A673 (cell line): ENCODE measurements at regions not wholly inside any gene's neighbourhood (a gene's known extent, or its start where the extent isn't known, plus 50 kb on each side); places are given as distances from the start of the nearest gene placed in this dataset.

Experiments
- BruUV-seq: library from RNA; stranded (reverse); fragments of 400-500 nt; replicated peaks from 2 replicates; lab custom pipeline; 2021; lab: Mats Ljungman, UMichigan
- CTCF ChIA-PET: fragments of 300-600 bp; sonication (Branson Sonifier 250); formaldehyde crosslinking; loops from one replicate; lab custom pipeline; 2022; ENCODE audit warnings: antibody characterized with exemption; lab: Charles Lee
- POLR2A ChIA-PET: fragments of 300-600 bp; sonication (Branson Sonifier 250); formaldehyde crosslinking; loops from one replicate; lab custom pipeline; 2022; ENCODE audit warnings: antibody characterized with exemption; ENCODE audit not compliant: low non-redundant PET; lab: Charles Lee
- DNase-seq: peaks from one replicate; pipeline ENCODE4 v3.0.0-alpha.2; 2015; ENCODE audit warnings: low spot score
- H3K27ac ChIP-seq: fragments of 200-600 bp; sonication (generic); 2 replicates; pipeline ENCODE4 v1.5.1; 2016; ENCODE audit warnings: mixed run types, low read depth, mild to moderate bottlenecking, mixed read lengths, antibody characterized with exemption, low read length; ENCODE audit not compliant: poor library complexity, severe bottlenecking
- H3K27me3 ChIP-seq: fragments of 200-600 bp; sonication (generic); replicated peaks from 2 replicates; pipeline ENCODE4 v1.6.1; 2017; ENCODE audit warnings: mixed run types, low read depth, mild to moderate bottlenecking, mixed read lengths, antibody characterized with exemption, low read length; ENCODE audit not compliant: insufficient read depth, poor library complexity
- H3K36me3 ChIP-seq: fragments of 200-600 bp; sonication (generic); 2 replicates; pipeline ENCODE4 v1.6.1; 2016; ENCODE audit warnings: mixed run types, mild to moderate bottlenecking, mixed read lengths, antibody characterized with exemption, low read length; ENCODE audit not compliant: insufficient read depth, poor library complexity, severe bottlenecking
- H3K4me1 ChIP-seq: fragments of 200-600 bp; sonication (generic); 2 replicates; pipeline ENCODE4 v1.6.1; 2017; ENCODE audit warnings: mixed run types, mild to moderate bottlenecking, mixed read lengths, antibody characterized with exemption, low read length; ENCODE audit not compliant: insufficient read depth, poor library complexity, severe bottlenecking
- H3K4me3 ChIP-seq: fragments of 200-600 bp; sonication (generic); 2 replicates; pipeline ENCODE4 v1.5.1; 2016; ENCODE audit warnings: low read depth, mixed run types, mild to moderate bottlenecking, mixed read lengths, low read length; ENCODE audit not compliant: poor library complexity, severe bottlenecking
- H3K9me3 ChIP-seq: fragments of 200-600 bp; sonication (generic); 2 replicates; pipeline ENCODE4 v1.6.1; 2016; ENCODE audit warnings: mixed run types, low read depth, mild to moderate bottlenecking, mixed read lengths, antibody characterized with exemption, low read length; ENCODE audit not compliant: poor library complexity, severe bottlenecking
- CTCF ChIP-seq: fragments of 300-800, 200-600 bp; sonication (generic); conservative IDR thresholded peaks from 2 replicates; pipeline ENCODE4 v1.5.1; 2017; ENCODE audit warnings: low read depth, mild to moderate bottlenecking, antibody characterized with exemption, low read length, moderate library complexity, mixed read lengths
- EZH2 ChIP-seq: fragments of 200-600 bp; sonication (generic); IDR thresholded peaks from 2 replicates; pipeline ENCODE4 v1.6.1; 2017; ENCODE audit warnings: borderline replicate concordance, low read depth, mild to moderate bottlenecking, mixed read lengths, antibody characterized with exemption, low read length; ENCODE audit not compliant: poor library complexity, severe bottlenecking
- intact Hi-C: fragments of 100-400 bp; cut with micrococcal nuclease; formaldehyde crosslinking; loops from one replicate; pipeline ENCODE4 v1.10.0; 2022; ENCODE audit not compliant: unreplicated experiment

- no peak overlapping the region for H3K4me3 ChIP-seq
- BruUV-seq, result no TSS peak
- DNase-seq, result no peak
- no peaks in the 10 kb centered on the region for H3K9me3 ChIP-seq
- no peaks in the 10 kb centered on the region for H3K27me3 ChIP-seq
- no peaks in the 10 kb centered on the region for H3K4me1 ChIP-seq
- H3K27ac ChIP-seq, result no peak overlapping the region
- CTCF ChIA-PET, result no interaction called here
- intact Hi-C loops, result no loop called here
- H3K36me3 ChIP-seq, result no peaks in the 10 kb centered on the region
- no peak for TF ChIP-seq EZH2
- no peak for TF ChIP-seq CTCF
- POLR2A ChIA-PET, result no interaction called here
These were observed 430.3 kb upstream of the SEMA3A start for GRCh38 chr7:84624927-84625326.

- no peak overlapping the region for H3K27ac ChIP-seq
- intact Hi-C loops, result no loop called here
- CTCF ChIA-PET, result no interaction called here
These were observed 429.9 kb upstream of the SEMA3A start for GRCh38 chr7:84624527-84624926.

DNA sequence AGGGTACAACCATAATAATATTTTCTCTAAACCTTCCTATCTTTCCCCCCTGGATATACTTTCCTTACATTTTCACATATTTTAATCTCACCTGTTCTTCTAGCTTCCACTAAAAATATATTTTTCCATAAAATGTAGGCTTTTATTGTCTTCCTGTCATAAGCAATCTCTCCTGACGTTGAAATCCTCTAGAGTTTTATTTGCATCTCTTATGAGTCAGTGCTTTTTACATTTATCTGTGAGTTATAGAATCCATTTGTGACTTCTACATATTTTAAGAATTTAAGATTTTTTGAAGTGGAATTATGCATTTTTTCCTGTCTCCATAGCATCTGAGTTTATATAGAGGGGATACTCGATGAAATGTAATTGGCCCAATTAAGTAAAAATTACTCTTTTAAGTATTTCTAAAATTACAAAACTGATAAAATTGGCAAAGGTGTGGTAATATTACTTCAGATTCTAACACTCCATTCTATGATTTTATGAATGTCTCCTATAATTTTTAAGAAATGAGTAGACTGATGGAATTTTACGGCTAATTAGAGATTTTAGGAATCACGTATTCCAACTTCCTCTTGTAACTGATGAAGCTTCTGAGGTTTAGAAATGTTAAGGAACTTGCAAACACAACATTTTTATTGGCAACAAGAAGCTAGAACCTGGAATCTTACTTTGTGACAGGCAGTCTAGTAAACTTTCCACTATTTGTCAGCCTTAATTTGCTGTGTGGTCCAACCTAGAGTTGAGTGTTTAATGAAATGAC lies 422.9 kb upstream of the SEMA3A start:
- ChIA-PET POLR2A (no interaction called here), CTCF (no interaction called here)
- H3K27me3 ChIP-seq, result no peaks in the 10 kb centered on the region
- H3K9me3 ChIP-seq, result no peaks in the 10 kb centered on the region
- H3K27ac ChIP-seq, result no peak overlapping the region
- no peak for DNase-seq
- H3K4me1 ChIP-seq, result no peaks in the 10 kb centered on the region
- H3K4me3 ChIP-seq, result no peak overlapping the region
- intact Hi-C loops, result no loop called here
- TF ChIP-seq EZH2, result no peak
- TF ChIP-seq CTCF, result no peak
- H3K36me3 ChIP-seq, result no peaks in the 10 kb centered on the region
- no TSS peak for BruUV-seq

More at GRCh38 chr7:84624527-84624926, 429.9 kb upstream of the SEMA3A start:
- Histone ChIP-seq H3K9me3 (no peaks in the 10 kb centered on the region), H3K27me3 (no peaks in the 10 kb centered on the region), H3K36me3 (no peaks in the 10 kb centered on the region), H3K4me3 (no peak overlapping the region), H3K4me1 (no peaks in the 10 kb centered on the region)
- POLR2A ChIA-PET, result no interaction called here
- no peak for TF ChIP-seq CTCF
- DNase-seq, result no peak
- no TSS peak for BruUV-seq
